HEK293 (cell line): ENCODE measurements at regions not wholly inside any gene's neighbourhood (a gene's known extent, or its start where the extent isn't known, plus 50 kb on each side); places are given as distances from the start of the nearest gene placed in this dataset.

ENCODE experiments used
- CTCF ChIA-PET: fragments of 350-600 bp; formaldehyde crosslinking; extraction: SDS; loops from one replicate; lab custom pipeline; 2021; ENCODE audit warnings: antibody characterized with exemption; lab: Yijun Ruan, JAX
- POLR2A ChIA-PET: fragments of 300-600 bp; formaldehyde crosslinking; extraction: SDS; loops from one replicate; lab custom pipeline; 2020; ENCODE audit warnings: antibody characterized with exemption, inconsistent platforms; lab: Yijun Ruan, JAX
- H3K27ac ChIP-seq: fragments of 200-500 bp; sonication (Bioruptor generic); 2 replicates; pipeline ENCODE4 v1.5.1; 2014; ENCODE audit warnings: low read depth, low read length, control low read depth, inconsistent platforms; ENCODE audit errors: extremely low read depth
- H3K36me3 ChIP-seq, 2 experiments: fragments of 200-500 bp in 1 of 2; sonication (Bioruptor generic) in 1 of 2; 1 replicate in 1 of 2; 2 replicates in 1 of 2; pipeline ENCODE4 v1.5.1; 2014 to 2017; ENCODE audit warnings: inconsistent platforms in 2 of 2, low read length in 2 of 2; ENCODE audit not compliant: control insufficient read depth in 2 of 2, insufficient read depth in 1 of 2
- H3K4me1 ChIP-seq: fragments of 200-500 bp; sonication (Bioruptor generic); 2 replicates; pipeline ENCODE4 v1.5.1; 2014; ENCODE audit warnings: mild to moderate bottlenecking, low read length, inconsistent platforms; ENCODE audit not compliant: control insufficient read depth, insufficient read depth
- H3K4me3 ChIP-seq: 2 replicates; pipeline ENCODE4 v1.5.1; 2011; ENCODE audit warnings: low read depth, mild to moderate bottlenecking, control low read depth, low read length, moderate library complexity
- H3K9me3 ChIP-seq: fragments of 200-500 bp; sonication (Bioruptor generic); 2 replicates; pipeline ENCODE4 v1.5.1; 2014; ENCODE audit warnings: low read depth, low read length, inconsistent platforms; ENCODE audit not compliant: control insufficient read depth, insufficient read depth
- EGR2 ChIP-seq: fragments of 450-650 bp; formaldehyde crosslinking; IDR thresholded peaks from 2 replicates; pipeline ENCODE4 v1.5.1; 2016; ENCODE audit warnings: low read depth, missing biosample characterization, missing genetic modification characterization
- KLF7 ChIP-seq: fragments of 450-650 bp; formaldehyde crosslinking; IDR thresholded peaks from 2 replicates; pipeline ENCODE4 v1.5.1; 2016; ENCODE audit warnings: missing biosample characterization, missing genetic modification characterization, borderline replicate concordance
- OSR2 ChIP-seq: fragments of 450-650 bp; formaldehyde crosslinking; IDR thresholded peaks from 2 replicates; pipeline ENCODE4 v1.5.1; 2016; ENCODE audit warnings: missing biosample characterization, missing genetic modification characterization
- SP7 ChIP-seq: fragments of 450-650 bp; formaldehyde crosslinking; IDR thresholded peaks from 2 replicates; pipeline ENCODE4 v1.5.1; 2016; ENCODE audit warnings: missing biosample characterization, missing genetic modification characterization
- YY1 ChIP-seq: fragments of 450-650 bp; formaldehyde crosslinking; IDR thresholded peaks from 2 replicates; pipeline ENCODE4 v1.5.1; 2018; ENCODE audit warnings: missing biosample characterization, missing genetic modification characterization
- YY2 ChIP-seq: fragments of 450-650 bp; formaldehyde crosslinking; IDR thresholded peaks from 2 replicates; pipeline ENCODE4 v1.5.1; 2016; ENCODE audit warnings: missing biosample characterization, missing genetic modification characterization
- ZBTB20 ChIP-seq: fragments of 450-650 bp; formaldehyde crosslinking; IDR thresholded peaks from 2 replicates; pipeline ENCODE4 v1.5.1; 2016; ENCODE audit warnings: missing biosample characterization, missing genetic modification characterization
- ZBTB21 ChIP-seq: fragments of 450-650 bp; formaldehyde crosslinking; IDR thresholded peaks from 2 replicates; pipeline ENCODE4 v1.5.1; 2017; ENCODE audit warnings: missing biosample characterization, missing genetic modification characterization
- ZEB2 ChIP-seq: fragments of 450-650 bp; formaldehyde crosslinking; IDR thresholded peaks from 2 replicates; pipeline ENCODE4 v1.5.1; 2016; ENCODE audit warnings: missing biosample characterization, missing genetic modification characterization
- ZNF133 ChIP-seq: fragments of 450-650 bp; formaldehyde crosslinking; IDR thresholded peaks from 2 replicates; pipeline ENCODE4 v1.5.1; 2016; ENCODE audit warnings: missing biosample characterization, missing genetic modification characterization
- ZNF138 ChIP-seq: fragments of 450-650 bp; formaldehyde crosslinking; IDR thresholded peaks from 2 replicates; pipeline ENCODE4 v1.5.1; 2016; ENCODE audit warnings: missing biosample characterization, missing genetic modification characterization, borderline replicate concordance
- ZNF146 ChIP-seq: fragments of 450-650 bp; formaldehyde crosslinking; IDR thresholded peaks from 2 replicates; pipeline ENCODE4 v1.5.1; 2016; ENCODE audit warnings: missing biosample characterization, missing genetic modification characterization
- ZNF214 ChIP-seq: fragments of 450-650 bp; formaldehyde crosslinking; IDR thresholded peaks from 2 replicates; pipeline ENCODE4 v1.5.1; 2017; ENCODE audit warnings: missing biosample characterization, mild to moderate bottlenecking, missing genetic modification characterization, borderline replicate concordance
- ZNF223 ChIP-seq: fragments of 450-650 bp; formaldehyde crosslinking; IDR thresholded peaks from 2 replicates; pipeline ENCODE4 v1.5.1; 2016; ENCODE audit warnings: missing biosample characterization, missing genetic modification characterization
- ZNF324 ChIP-seq: fragments of 450-650 bp; formaldehyde crosslinking; IDR thresholded peaks from 2 replicates; pipeline ENCODE4 v1.5.1; 2016; ENCODE audit warnings: missing biosample characterization, missing genetic modification characterization
- ZNF366 ChIP-seq: fragments of 450-650 bp; formaldehyde crosslinking; conservative IDR thresholded peaks from 2 replicates; pipeline ENCODE4 v1.5.1; 2016; ENCODE audit warnings: missing biosample characterization, missing genetic modification characterization
- ZNF394 ChIP-seq: fragments of 450-650 bp; formaldehyde crosslinking; IDR thresholded peaks from 2 replicates; pipeline ENCODE4 v1.5.1; 2016; ENCODE audit warnings: missing biosample characterization, missing genetic modification characterization, mild to moderate bottlenecking, moderate library complexity, borderline replicate concordance
- ZNF404 ChIP-seq: fragments of 450-650 bp; formaldehyde crosslinking; IDR thresholded peaks from 2 replicates; pipeline ENCODE4 v1.5.1; 2017; ENCODE audit warnings: missing biosample characterization, missing genetic modification characterization
- ZNF529 ChIP-seq: fragments of 450-650 bp; formaldehyde crosslinking; IDR thresholded peaks from 2 replicates; pipeline ENCODE4 v1.5.1; 2017; ENCODE audit warnings: missing genetic modification characterization, missing biosample characterization; ENCODE audit not compliant: insufficient replicate concordance
- ZNF560 ChIP-seq: fragments of 450-650 bp; formaldehyde crosslinking; IDR thresholded peaks from 2 replicates; pipeline ENCODE4 v1.5.1; 2017; ENCODE audit warnings: missing biosample characterization, missing genetic modification characterization, borderline replicate concordance
- ZNF585B ChIP-seq: fragments of 450-650 bp; formaldehyde crosslinking; IDR thresholded peaks from 2 replicates; pipeline ENCODE4 v1.5.1; 2016; ENCODE audit warnings: missing biosample characterization, missing genetic modification characterization
- ZNF610 ChIP-seq: fragments of 450-650 bp; formaldehyde crosslinking; IDR thresholded peaks from 2 replicates; pipeline ENCODE4 v1.5.1; 2016; ENCODE audit warnings: missing biosample characterization, missing genetic modification characterization, borderline replicate concordance
- ZNF629 ChIP-seq: fragments of 450-650 bp; formaldehyde crosslinking; IDR thresholded peaks from 2 replicates; pipeline ENCODE4 v1.5.1; 2017; ENCODE audit warnings: missing biosample characterization, missing genetic modification characterization
- ZNF791 ChIP-seq: fragments of 450-650 bp; formaldehyde crosslinking; IDR thresholded peaks from 2 replicates; pipeline ENCODE4 v1.5.1; 2016; ENCODE audit warnings: missing biosample characterization, missing genetic modification characterization
- ZNF843 ChIP-seq: fragments of 450-650 bp; formaldehyde crosslinking; IDR thresholded peaks from 2 replicates; pipeline ENCODE4 v1.5.1; 2016; ENCODE audit warnings: missing biosample characterization, missing genetic modification characterization
- TF ChIP-seq, protein P1 (sequence below): fragments of 450-650 bp; formaldehyde crosslinking; IDR thresholded peaks from 2 replicates; pipeline ENCODE4 v1.5.1; 2017; ENCODE audit warnings: missing biosample characterization, missing genetic modification characterization
- TF ChIP-seq, protein P2 (sequence below): fragments of 450-650 bp; formaldehyde crosslinking; IDR thresholded peaks from 2 replicates; pipeline ENCODE4 v1.5.1; 2016; ENCODE audit warnings: missing biosample characterization, missing genetic modification characterization, low read depth
- TF ChIP-seq, protein P3 (sequence below): fragments of 450-650 bp; formaldehyde crosslinking; IDR thresholded peaks from 2 replicates; pipeline ENCODE4 v1.5.1; 2017; ENCODE audit warnings: missing biosample characterization, missing genetic modification characterization

- TF ChIP-seq, protein P1, sequence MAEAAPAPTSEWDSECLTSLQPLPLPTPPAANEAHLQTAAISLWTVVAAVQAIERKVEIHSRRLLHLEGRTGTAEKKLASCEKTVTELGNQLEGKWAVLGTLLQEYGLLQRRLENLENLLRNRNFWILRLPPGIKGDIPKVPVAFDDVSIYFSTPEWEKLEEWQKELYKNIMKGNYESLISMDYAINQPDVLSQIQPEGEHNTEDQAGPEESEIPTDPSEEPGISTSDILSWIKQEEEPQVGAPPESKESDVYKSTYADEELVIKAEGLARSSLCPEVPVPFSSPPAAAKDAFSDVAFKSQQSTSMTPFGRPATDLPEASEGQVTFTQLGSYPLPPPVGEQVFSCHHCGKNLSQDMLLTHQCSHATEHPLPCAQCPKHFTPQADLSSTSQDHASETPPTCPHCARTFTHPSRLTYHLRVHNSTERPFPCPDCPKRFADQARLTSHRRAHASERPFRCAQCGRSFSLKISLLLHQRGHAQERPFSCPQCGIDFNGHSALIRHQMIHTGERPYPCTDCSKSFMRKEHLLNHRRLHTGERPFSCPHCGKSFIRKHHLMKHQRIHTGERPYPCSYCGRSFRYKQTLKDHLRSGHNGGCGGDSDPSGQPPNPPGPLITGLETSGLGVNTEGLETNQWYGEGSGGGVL (tag by site-specific recombination), result no peak
- TF ChIP-seq ZNF791 (tag by site-specific recombination) (no peak), ZNF404 (tag by site-specific recombination) (no peak), ZNF843 (no peak), ZNF138 (tag by site-specific recombination) (no peak), ZNF146 (tag by site-specific recombination) (no peak), ZBTB20 (no peak), ZNF585B (no peak), ZNF560 (tag by site-specific recombination) (no peak)
- TF ChIP-seq, protein P2, sequence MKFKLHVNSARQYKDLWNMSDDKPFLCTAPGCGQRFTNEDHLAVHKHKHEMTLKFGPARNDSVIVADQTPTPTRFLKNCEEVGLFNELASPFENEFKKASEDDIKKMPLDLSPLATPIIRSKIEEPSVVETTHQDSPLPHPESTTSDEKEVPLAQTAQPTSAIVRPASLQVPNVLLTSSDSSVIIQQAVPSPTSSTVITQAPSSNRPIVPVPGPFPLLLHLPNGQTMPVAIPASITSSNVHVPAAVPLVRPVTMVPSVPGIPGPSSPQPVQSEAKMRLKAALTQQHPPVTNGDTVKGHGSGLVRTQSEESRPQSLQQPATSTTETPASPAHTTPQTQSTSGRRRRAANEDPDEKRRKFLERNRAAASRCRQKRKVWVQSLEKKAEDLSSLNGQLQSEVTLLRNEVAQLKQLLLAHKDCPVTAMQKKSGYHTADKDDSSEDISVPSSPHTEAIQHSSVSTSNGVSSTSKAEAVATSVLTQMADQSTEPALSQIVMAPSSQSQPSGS (tag by site-specific recombination), result no peak
- TF ChIP-seq, protein P3, sequence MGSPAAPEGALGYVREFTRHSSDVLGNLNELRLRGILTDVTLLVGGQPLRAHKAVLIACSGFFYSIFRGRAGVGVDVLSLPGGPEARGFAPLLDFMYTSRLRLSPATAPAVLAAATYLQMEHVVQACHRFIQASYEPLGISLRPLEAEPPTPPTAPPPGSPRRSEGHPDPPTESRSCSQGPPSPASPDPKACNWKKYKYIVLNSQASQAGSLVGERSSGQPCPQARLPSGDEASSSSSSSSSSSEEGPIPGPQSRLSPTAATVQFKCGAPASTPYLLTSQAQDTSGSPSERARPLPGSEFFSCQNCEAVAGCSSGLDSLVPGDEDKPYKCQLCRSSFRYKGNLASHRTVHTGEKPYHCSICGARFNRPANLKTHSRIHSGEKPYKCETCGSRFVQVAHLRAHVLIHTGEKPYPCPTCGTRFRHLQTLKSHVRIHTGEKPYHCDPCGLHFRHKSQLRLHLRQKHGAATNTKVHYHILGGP (tag by site-specific recombination), result no peak
- Histone ChIP-seq H3K4me3 (no peak overlapping the region), H3K9me3 (no peaks in the 10 kb centered on the region), H3K27ac (no peak overlapping the region), H3K4me1 (no peaks in the 10 kb centered on the region), H3K36me3 (no peaks in the 10 kb centered on the region)
- ChIA-PET POLR2A (no interaction called here), CTCF (no interaction called here)
Measured at GRCh38 chr20:55555075-55555650, 450.2 kb downstream of the CBLN4 start.

DNA sequence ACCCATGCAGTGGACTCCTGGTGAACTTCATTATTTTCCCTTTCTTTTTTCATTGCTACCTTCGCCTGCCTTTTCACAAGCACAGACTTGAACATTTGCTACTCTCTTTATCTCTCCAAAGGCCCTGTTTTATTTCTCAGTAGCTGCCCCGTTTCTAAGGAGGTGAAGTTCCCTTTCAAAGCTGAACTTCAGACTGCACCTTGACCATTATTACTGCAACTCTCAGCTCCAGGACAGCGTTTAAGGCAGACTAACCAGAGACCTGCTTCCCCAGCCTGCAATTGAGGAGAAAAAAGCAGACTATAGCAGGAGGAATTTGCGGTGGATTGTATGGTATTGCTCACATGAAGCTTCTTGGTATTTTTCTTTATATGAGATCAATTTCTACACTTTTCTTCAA lies 460.7 kb downstream of the CBLN4 start:
- Histone ChIP-seq H3K4me3 (no peak overlapping the region), H3K36me3 (no peaks in the 10 kb centered on the region), H3K4me1 (no peaks in the 10 kb centered on the region), H3K9me3 (no peaks in the 10 kb centered on the region), H3K27ac (no peak overlapping the region)
- CTCF ChIA-PET, result no interaction called here
- POLR2A ChIA-PET, result no interaction called here
- TF ChIP-seq YY1 (tag by site-specific recombination) (no peak), ZNF133 (tag by site-specific recombination) (no peak), ZNF529 (no peak), OSR2 (tag by site-specific recombination) (no peak), ZNF610 (no peak), KLF7 (tag by site-specific recombination) (no peak), ZBTB21 (tag by site-specific recombination) (no peak), ZNF214 (no peak), EGR2 (tag by site-specific recombination) (no peak), ZNF324 (tag by site-specific recombination) (no peak), ZNF394 (no peak), ZNF366 (no peak), YY2 (no peak), ZNF629 (tag by site-specific recombination) (no peak), ZEB2 (tag by site-specific recombination) (no peak), SP7 (tag by site-specific recombination) (no peak), ZNF223 (tag by site-specific recombination) (no peak)
- TF ChIP-seq, protein P2 (tag by site-specific recombination), result no peak
